GM21381 (cell line): ENCODE measurements at regions not wholly inside any gene's neighbourhood (a gene's known extent, or its start where the extent isn't known, plus 50 kb on each side); places are given as distances from the start of the nearest gene placed in this dataset.

ENCODE experiments used
- ATAC-seq: cut with Tn5 transposase; IDR thresholded peaks from one replicate; pipeline ENCODE4 v1.9.1; 2021; ENCODE audit warnings: mild to moderate bottlenecking, moderate library complexity; ENCODE audit not compliant: unreplicated experiment

- no peak for ATAC-seq
These were observed 246.6 kb upstream of the AJAP1 start for GRCh38 chr1:4407851-4408250.

GRCh38 chr1:4408380-4408779 lies 246.0 kb upstream of the AJAP1 start:
- no peak for ATAC-seq

GRCh38 chr1:4411862-4412261 lies 242.5 kb upstream of the AJAP1 start:
- no peak for ATAC-seq

- ATAC-seq, result no peak
These were observed 238.9 kb upstream of the AJAP1 start for GRCh38 chr1:4415476-4415875.

DNA sequence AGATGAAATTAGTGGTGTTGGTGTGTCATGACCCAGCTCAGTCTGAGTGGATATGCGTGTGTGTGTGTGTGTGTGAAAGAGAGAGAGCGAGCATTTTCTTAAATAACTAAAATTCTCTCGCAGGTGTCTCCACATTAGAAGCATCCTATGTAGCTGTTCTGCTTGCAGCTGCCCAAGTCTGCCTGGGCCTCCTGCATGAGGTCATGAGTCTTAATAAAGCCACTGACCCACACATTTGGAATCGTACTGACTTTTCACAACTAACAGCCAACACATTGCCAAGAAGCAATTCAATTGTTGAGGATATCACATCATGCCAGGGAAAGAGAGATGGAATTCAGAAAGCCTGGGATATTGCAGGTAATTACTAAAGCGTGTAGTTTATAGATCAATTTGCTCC lies 238.2 kb upstream of the AJAP1 start:
- no peak for ATAC-seq

DNA sequence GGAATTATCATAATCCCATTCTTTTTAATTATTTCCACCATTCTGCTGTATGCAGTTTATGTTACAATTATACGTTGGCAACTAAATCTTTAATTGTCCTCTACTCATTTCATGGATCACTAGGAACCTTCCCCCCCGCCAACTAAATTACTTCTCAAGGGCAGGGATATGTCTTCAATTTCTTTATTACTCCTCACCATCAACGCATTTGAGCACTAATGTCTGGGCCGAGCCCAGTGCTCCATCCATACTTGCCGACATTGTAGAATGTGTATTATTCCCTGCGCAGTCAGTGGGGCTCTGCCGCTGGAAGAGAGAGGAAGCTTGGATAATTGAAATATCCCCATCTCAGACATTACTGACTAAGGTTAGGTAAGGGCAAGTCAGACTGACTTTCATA lies 236.4 kb upstream of the AJAP1 start:
- no peak for ATAC-seq

DNA sequence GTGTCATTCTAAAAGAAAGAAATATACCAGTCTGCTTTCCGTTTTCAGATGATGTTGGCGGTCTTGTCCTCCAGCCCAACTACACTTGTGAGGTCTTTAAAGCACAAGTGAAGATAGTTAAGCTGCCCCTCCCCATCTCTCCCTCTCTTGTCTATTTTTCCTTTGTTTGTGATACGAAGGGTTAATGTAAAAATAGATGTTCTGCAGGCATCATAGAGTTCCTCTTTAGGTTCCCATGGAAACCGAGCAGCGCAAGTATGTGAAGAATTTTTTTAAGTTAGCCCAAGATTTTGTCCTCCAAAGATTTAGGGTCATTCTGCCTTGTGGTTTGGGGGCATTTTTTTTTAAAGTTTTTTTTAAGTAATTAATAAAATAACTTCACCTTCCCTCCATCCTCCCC lies 232.4 kb upstream of the AJAP1 start:
- ATAC-seq, result no peak

- no peak for ATAC-seq
These were observed 231.7 kb upstream of the AJAP1 start for GRCh38 chr1:4422504-4423289.

DNA sequence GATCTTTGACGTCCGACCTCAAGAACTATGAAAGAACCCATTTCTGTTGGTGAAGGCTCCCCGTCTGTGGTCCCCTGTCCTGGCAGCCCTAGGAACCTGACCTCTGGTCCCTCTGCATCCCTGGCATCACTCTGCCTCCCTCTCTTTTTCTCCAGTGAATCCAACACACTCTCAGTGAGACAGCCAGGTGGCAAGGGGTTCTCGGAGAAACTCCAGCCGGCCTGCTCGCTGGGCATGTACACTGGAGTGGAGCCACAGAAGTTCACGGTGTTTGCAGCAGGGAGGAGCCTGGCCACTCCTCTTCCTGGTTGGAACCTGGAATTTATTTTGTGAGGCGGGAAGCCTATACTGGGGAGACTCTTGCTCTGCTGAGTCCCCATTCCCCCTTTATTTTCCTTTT lies 230.2 kb upstream of the AJAP1 start:
- ATAC-seq, result no peak

DNA sequence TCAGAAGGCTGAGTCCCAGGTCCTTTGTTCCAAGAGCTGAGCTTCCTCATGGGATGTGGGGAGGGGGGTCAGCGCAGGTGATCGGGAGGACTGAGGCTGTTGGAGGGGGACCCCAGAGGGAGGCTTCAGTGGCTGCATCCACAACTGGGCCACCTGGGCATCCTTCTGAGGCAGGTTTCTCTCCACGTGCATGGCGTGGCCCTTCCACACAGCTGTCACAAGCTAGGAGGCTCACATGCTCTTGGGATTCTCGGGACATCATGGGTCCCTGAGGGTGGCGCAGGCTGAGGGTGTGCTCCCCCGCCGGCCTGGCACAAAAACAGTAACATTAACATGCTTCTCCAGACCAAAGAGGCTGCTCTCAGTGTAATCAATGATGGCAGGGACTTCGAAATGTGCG lies 229.6 kb upstream of the AJAP1 start:
- ATAC-seq, result no peak

- no peak for ATAC-seq
These were observed 228.5 kb upstream of the AJAP1 start for GRCh38 chr1:4425892-4426291.

GRCh38 chr1:4428711-4429110 lies 225.7 kb upstream of the AJAP1 start:
- no peak for ATAC-seq

DNA sequence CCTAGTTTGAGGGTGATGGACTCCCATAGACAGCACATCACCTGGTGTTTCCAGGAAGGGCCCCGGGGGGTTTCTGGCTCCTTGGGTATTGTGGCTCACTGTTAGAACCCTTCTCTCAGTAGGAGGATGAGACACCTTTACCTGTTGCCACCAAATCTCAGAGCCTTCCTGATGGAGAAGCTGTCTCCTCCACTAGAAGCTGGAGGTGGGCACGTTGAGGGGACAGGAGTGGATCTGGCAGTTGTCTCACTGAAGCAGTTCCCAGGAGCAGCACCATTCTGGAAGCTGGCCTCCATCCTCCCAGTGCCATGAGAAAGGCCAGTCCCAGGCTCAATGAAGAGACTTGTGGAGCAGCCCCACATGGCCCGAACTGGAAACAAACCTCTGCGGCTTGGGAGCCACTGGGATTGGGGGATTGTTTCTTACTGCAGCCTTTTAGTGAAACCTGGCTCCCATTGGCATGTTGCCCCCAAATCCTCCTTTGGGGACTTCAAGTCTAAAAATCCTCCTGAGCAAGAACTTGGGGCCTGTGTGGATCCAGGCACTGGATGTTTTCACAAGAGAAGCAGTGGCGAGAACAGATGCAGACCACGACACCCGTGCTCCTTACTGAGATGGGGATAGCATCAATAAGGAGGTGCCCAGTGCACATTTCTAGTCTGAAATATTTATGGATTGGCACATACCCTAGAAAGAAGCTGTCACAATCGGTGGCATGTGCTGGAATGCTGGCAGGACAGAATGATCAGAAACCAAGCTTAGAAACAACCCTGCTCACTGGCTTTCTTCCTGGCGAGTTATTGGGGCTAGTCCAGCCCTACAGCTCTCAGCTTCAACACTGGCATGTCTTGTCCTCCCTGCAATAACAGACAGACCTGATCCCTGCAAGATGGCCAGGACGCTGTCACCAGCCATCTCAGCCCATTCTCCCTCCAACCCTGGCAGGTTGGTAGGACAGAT lies 223.7 kb upstream of the AJAP1 start:
- ATAC-seq, result no peak

DNA sequence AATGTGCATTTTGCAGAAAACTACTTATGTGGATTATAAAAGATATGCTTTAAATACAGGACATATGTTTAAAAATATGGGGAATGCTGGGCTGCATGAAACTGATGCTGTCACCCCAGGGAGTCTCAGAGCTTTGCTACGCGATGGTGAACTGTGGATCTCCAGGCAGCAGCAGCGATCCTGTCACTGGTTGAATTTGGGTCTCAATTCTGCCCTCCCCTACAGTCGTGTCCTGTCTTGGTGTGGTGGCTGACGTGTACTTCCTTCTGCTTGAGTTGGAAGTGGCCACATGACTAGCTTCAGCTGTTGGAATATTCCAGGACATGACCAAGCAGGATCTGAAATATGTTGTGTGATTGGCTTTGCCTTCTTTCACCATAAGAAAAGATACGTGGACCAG lies 222.9 kb upstream of the AJAP1 start:
- no peak for ATAC-seq

DNA sequence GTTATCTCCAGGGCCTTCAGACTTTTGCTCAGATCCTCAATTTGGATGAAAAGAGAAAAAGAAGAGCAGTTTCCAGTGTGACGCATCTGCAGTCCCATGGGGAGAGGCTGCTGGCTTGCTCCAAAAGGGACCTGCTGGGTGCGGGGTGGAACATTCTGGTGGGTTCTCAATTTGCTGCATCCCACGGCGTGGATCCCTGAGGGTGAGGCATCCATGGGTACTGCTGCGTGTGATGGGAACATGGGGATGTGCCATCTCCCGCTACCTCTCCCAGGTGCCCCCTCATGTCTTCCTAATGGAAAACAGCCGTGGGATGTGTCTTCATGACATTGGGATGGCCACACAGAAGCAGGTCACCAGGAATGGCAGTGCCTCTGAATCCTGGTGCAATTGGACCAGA lies 221.3 kb upstream of the AJAP1 start:
- no peak for ATAC-seq

GRCh38 chr1:4444086-4444485 lies 210.3 kb upstream of the AJAP1 start:
- no peak for ATAC-seq

GRCh38 chr1:4447778-4448420 lies 206.5 kb upstream of the AJAP1 start:
- no peak for ATAC-seq

GRCh38 chr1:4449972-4450371 lies 204.4 kb upstream of the AJAP1 start:
- no peak for ATAC-seq

DNA sequence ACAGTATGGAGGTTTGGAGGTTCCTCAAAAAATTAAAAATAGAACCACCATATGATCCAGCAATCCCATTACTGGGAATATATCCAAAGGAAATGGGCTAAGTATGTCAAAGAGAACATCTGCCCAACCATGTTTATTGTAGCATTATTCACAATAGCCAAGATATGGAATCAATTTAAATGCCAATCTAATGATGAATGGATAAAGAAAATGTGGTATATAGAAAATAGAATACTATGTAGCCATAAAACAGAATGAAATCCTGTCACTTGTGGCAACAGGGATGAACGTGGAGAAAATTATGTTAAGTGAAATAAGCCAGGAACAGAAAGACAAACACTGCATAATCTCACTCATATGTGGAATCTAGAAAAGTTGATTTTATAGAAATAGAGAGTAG lies 201.7 kb upstream of the AJAP1 start:
- no peak for ATAC-seq

DNA sequence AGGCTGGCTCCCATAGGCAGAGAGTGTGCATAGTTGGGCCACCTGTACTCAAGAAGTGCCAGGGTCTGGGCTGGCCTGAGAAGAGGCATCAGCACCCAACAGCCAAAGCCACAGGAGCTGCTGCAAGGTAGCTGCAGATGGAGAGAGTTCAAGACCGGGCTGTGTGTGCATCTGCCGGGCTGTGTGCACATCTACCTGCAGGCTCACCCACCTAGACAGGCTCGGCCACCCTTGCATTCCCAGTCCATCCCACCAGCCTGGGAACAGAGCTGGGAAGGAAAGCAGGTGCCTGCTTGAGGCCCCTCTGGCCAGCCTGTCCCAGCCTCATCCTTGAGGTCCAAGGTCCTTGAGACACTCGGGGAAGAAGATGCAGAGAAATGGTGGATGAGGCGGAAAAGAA lies 194.4 kb upstream of the AJAP1 start:
- no peak for ATAC-seq

GRCh38 chr1:4460651-4461050 lies 193.8 kb upstream of the AJAP1 start:
- ATAC-seq, result no peak
